ENCODE measurements at regions not wholly inside any gene's neighbourhood (a gene's known extent, or its start where the extent isn't known, plus 50 kb on each side); places are given as distances from the start of the nearest gene placed in this dataset.

DNA sequence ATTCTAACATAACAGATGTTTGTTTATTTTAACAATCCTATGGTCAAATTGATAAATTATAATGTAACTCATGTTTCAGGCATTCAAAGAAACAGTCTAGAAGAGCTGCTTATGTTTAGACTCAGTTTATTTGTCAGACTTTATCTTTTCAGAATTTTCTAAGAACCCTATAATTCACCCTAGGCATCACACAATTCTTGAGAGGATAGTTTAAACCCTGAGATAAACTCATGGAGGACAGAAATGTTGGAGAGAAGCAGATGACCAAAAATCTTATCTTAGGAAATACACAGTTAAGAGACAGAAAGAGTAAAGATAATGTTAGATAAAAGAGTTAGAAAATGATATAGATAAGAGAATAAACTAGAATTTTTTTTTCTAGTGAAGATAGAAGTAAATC, 1185.7 kb upstream of the SLC10A2 start:
- no peak for DNase-seq

GRCh38 chr13:104246955-104247354, 1180.7 kb upstream of the SLC10A2 start:
- DNase-seq: no peak

DNA sequence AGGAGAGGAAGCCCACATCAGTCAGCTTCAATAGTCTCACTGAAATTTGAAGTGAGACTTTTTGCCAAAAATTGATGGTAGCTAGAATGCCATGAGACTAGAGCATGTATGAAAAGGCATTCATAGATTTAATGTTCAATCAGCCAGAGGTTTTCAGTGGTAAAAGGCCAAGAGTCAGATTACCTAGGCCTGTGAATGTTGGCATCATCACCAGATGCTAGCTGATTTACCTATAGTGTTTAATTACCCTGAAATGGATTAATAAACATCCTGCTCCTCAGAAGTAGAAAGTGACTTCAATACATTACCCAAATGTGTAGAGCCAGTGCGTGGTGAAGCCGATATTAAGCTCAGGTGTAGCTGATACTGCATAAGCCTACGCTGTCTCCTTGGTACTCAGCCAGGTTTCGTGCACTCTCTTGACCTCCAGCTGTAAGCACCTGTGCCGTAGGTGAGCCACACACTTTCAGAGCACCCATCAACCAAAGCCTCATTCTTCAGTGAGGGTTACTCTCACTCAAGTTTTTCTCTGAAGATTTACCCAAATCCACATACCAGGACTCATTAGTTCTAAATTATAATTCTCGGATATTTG, 1140.3 kb upstream of the SLC10A2 start:
- no peak for DNase-seq

- no peak for DNase-seq
Observed at GRCh38 chr13:104204177-104204576, 1138.0 kb upstream of the SLC10A2 start.

GRCh38 chr13:104198801-104199200, 1132.6 kb upstream of the SLC10A2 start:
- DNase-seq: no peak

DNA sequence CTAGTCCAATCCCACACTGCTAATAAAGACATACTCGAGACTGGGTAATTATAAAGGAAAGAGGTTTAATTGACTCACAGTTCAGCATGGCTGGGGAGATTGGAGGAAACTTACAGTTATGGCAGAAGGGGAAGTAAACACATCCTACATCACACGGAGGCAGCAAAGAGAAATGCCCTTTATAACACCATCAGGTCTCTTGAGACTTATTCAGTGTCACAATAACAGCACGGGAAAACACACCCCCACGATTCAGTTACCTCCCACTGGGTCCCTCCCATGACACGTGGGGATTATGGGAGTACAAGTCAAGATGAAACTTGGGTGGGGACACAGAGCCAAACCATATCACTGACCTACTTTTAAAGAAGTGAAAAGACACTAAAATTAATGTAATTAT, 1130.4 kb upstream of the SLC10A2 start:
- no peak for DNase-seq

DNA sequence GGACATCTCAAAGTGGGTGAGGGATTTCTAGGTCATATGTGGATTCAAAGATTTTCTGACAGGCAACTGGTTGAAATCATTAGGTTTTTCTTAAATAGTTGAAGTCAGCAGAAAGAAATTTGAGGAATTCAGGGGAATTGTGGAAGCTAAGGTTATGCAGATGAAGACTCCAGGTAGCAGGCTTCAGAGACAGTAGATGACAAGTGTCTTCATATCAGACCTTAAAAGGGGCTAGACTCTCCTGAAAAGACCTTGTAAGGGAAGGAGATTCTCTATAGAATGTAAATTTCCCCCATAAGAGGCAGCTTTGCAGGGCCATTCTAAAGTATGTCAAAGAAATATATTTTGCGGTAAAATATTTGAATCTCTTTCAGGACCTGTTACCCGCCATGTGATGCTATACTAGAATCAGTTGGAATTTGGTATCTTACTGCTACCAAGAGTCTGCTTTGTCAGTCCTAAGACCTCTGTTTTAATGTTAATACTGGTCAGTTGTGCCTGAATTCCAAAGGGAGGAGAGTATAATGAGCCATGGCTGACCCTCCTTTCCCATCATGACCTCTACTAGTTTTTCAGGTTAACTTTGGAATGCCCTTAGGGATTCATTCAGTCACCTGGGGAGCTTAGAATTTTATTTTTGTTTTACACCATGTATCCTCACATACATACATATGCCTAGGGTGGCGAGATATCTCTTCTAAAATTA, 1115.5 kb upstream of the SLC10A2 start:
- no peak for DNase-seq

DNA sequence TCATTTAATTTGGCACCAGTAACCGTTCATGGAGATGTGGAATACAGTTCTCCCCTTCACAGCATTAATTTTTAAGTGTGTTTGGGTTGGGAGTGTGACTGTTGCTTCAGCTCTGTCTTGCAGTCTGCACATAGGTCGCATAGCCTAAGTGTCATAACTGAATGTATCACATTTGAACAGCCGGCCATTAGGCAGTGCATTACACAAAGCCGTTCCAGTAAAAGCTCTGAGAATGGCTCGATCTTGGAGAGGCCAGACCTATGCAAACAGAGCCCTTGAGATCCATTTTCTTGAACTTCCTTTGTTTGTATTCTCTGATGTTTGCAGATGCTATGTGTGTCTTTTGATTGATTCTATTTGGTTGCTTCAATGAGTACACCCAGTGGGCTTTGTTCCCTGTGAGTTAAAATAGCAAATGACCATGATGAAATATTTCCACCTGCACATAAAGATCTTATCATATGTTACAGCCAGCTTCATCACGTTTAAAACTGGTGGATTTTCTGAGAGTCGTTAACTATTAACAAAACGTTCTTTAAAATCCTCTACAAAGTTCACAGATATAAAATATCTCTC, 1104.9 kb upstream of the SLC10A2 start:
- no peak for DNase-seq

DNA sequence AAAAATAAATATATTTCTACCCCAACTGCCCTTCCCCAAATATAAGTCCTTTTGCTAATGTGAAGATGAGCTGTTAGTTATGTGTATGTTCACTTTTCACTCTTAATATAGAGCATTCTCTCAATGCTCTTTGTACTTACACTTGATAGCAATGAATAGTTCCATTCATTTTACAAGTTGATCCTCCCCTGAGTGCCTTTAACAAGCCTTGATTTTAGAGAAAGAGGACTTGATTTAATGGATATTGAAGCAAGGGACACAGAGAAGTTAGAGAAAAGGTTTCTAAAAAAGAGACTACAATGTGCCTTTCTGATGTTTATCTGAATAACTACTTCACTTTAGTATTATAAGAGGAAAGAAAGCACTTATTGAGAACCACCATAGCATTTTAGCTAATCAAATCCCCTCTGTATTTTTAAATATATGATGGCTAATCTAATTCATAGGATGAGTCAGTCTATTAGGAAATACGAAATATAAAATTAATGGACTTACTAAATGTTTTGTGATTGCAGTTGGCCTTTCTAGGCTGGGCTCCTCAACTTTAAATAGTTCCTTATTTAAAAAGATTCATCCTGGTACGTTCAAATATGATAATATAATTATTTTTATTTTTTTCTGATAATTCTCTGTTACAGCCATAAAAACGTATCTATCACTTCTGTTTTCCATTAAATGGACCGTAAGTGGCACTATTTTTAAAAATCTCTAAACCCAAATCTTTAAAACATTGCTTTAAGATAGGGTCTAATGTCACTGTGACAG, 1097.8 kb upstream of the SLC10A2 start:
- no peak for DNase-seq

DNA sequence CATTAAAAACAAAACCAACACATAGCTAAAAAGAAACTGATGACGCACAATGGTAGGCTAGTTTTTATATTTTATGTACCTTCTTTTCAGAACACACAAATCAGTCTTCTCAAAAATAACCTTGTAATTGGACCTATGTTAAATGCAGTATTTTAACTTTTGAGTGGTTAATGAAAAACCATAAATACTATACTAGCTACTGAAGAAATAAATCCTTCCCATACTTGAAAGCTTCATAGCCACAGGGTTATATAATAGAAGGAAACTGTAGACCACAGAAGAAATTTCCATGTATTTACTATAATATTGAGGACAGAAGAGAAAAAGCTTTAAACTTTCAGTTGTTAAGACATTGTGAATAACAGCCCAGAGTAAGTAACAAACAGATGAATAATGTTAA, 1094.3 kb upstream of the SLC10A2 start:
- no peak for DNase-seq

DNA sequence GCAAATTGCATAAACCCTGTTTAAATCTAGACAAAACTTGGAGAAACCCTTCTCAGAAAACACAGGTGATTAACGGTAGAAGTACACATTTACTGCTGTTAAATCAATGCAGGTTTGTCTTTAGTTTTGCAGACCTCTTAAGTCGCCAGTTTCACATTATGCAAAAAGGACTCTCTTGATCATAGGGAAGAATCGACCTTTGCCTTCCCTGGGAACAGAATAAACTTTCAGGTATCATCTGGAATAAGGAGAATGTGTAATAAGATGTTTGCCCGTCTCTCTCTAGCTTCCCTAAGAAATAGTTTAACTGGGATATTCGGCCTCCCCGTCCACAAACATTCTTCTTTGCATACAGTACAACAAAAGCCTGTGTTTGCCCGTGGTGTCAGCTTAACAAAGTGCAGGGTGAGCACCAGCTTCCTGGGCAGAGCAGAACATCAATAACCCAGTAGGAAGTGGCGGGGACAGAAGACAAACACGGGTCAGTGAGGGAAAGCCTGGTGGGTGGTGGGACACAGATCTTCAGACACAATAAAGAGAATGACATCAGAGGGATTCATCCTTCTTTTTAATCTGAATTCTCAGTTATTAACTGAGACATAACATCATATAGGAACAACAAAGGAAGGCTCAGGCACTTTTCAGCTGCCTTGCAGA, 1077.7 kb upstream of the SLC10A2 start:
- DNase-seq: no peak

- no peak for DNase-seq
Observed at GRCh38 chr13:104140552-104140951, 1074.3 kb upstream of the SLC10A2 start.

- DNase-seq: no peak
Observed at GRCh38 chr13:104137416-104137815, 1071.2 kb upstream of the SLC10A2 start.

DNA sequence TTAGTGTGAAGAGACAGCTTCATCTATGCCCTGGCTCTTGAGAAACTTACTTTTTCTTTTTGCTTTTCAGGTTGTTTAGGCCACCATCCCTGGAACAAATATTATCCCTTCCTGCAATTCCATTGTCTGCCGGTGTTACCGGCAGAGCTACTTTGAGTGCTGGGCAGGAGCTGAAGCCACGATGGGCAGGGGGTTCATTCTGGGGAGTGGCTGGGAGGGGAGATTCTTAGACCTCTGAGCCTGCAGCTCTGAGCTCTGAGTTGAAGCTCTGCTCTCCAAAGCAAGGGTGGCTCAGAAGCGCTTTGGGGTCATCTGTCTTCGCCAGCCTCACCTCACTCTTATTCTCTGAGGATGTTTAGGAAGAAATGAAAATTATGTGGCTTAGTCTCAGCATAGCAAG, 1066.6 kb upstream of the SLC10A2 start:
- DNase-seq: no peak

DNA sequence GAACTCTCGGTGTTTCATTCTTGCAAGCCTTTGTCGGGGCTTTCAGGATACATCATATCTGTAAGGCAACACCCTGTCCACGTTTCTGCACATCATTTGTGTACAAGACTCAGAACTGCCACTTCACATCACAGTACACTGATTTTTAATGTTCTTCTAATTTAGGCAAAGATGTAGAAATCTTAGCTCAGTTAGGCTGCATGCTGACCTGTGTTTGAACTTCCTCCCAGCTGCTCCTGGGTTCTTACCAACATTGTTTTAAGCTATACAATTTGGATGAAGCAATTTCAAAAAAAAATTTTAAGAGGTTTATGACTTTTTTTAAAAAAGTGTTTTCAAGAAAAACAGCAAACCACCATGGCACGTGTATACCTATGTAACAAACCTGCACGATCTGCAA, 1047.9 kb upstream of the SLC10A2 start:
- peak; percentile 64 to 65 for DNase-seq

DNA sequence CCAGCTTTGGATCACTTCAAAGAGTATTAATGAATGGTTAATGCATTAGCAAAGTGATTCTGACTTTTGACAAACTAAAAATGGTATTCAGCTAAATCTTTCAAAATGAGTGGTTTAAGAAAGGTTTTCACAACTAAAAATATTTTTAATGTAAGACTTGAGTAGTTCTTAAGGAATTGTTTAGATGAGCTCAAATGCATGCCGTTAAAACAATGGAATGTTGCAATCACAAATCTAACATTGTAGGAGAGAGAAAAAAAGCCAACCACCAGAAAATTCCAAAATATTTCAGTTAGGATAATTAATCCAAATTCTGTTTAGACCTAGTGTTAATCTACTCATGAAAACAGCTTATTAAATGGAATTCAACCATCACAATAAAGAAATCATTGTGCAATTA, 1044.8 kb upstream of the SLC10A2 start:
- DNase-seq: no peak

- no peak for DNase-seq
Observed at GRCh38 chr13:104106705-104107393, 1040.6 kb upstream of the SLC10A2 start.

- no peak for DNase-seq
Observed at GRCh38 chr13:104105418-104106355, 1039.5 kb upstream of the SLC10A2 start.

DNA sequence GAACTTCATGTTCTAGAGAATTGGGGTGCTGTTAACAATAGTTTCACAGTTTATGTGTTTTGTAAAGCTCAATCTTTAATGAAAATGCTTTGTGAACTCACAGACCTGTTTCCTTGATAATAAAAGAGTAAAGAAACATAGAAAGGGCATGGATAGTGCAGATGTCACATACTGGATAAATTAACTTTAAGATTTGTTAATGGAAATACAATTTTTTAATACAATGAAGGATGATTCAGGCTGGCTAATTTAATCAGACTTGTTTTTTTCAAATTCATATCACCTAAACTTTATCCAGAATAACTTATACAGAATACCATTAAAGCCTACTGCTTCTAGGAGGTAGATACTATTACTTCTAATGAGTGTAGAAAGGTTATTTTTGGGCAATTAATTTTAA, 1033.5 kb upstream of the SLC10A2 start:
- DNase-seq: no peak

- no peak for DNase-seq
Observed at GRCh38 chr13:104098421-104098820, 1032.2 kb upstream of the SLC10A2 start.

Measured in right lung (tissue), 2 donors.